Stomach (tissue), 4 donors: ENCODE measurements at regions not wholly inside any gene's neighbourhood (a gene's known extent, or its start where the extent isn't known, plus 50 kb on each side); places are given as distances from the start of the nearest gene placed in this dataset.

Experiments
- CTCF ChIP-seq, 7 experiments: fragments of 450-650 bp in 4 of 7; fragments of 200-600 bp in 3 of 7; sonication (generic) in 3 of 7; IDR thresholded peaks; one replicate each; pipeline ENCODE4 v1.5.1; 2016 to 2019; ENCODE audit warnings: antibody characterized with exemption in 7 of 7, control low read depth in 2 of 7, mild to moderate bottlenecking in 1 of 7
- EP300 ChIP-seq: sonication (generic); formaldehyde crosslinking; IDR thresholded peaks from one replicate; pipeline ENCODE4 v1.6.1; 2017; ENCODE audit warnings: antibody characterized with exemption
- POLR2A ChIP-seq, 4 donors: fragments of 450-650 bp; IDR thresholded peaks; one replicate each; pipeline ENCODE4 v1.6.1; 2016; ENCODE audit warnings: antibody characterized with exemption in 4 of 4, control low read depth in 2 of 4, mild to moderate bottlenecking in 1 of 4, moderate library complexity in 1 of 4
- POLR2AphosphoS5 ChIP-seq, 3 donors: sonication (generic); formaldehyde crosslinking; IDR thresholded peaks; one replicate each; pipeline ENCODE4 v1.6.1; 2016; ENCODE audit warnings: antibody characterized with exemption in 3 of 3

GRCh38 chr11:19404787-19405186, 164.0 kb upstream of the E2F8 start:
- TF ChIP-seq CTCF (IDR thresholded peaks at IDR 0.05) (no peak), POLR2A (IDR thresholded peaks at IDR 0.05) (no peak), EP300 (no peak), POLR2AphosphoS5 (IDR thresholded peaks at IDR 0.05) (no peak)
